ENCODE measurements at regions not wholly inside any gene's neighbourhood (a gene's known extent, or its start where the extent isn't known, plus 50 kb on each side); places are given as distances from the start of the nearest gene placed in this dataset.

DNA sequence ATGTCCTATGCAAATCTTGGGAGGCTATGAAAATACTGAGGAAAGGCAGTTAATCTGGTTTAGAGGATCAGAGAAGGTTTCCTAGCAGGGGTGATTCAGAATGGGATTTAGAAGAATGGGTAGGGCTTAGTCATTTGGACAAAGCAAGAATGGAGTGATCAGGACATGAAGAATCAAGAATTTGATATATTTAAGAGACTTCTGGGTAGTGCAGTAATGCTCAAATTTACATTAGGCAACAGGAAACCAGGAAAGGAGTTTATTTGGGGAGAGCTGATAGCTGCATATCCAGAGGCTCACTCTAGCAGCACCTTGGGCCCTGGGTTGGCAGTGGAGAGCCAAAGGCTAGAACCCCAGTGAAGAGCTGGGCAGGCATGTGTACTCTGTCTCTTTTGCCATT is 78.9 kb upstream of the PAPPA start (continued):
- TF ChIP-seq, protein P1, sequence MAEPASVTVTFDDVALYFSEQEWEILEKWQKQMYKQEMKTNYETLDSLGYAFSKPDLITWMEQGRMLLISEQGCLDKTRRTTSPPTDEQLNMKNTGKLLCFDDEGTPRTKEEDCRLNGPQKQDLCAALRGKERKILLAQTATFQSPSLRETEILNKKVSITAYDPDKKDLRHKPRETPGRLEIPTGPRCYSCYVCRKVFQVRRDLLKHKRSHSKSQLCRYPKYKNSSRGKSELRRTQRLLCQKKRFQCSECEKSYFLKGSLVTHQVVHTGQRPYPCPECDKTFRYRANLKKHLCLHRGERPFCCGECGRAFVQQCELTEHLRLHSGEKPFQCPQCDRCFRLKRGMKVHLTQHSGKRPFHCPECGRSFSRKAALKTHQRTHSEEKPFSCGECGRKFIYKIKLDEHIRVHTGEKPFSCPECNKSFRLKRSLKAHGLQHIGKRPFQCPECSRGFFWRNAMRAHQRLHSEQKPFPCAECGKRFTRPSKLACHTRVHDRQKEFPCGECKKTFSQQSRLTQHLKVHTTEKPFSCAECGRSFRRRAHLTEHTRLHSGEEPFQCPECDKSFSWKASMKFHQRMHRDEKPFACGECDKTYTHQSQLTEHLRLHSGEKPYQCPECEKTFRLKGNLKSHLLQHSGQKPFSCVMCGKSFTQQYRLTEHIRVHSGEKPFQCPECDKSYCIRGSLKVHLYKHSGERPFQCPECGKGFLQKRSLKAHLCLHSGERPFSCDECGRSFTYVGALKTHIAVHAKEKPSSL (CRISPR knock-in tag; conservative IDR thresholded peaks at IDR 0.05), result no peak
- TF ChIP-seq TP53 (CRISPR knock-in tag; IDR thresholded peaks at IDR 0.05), result no peak
- TF ChIP-seq, protein P2, sequence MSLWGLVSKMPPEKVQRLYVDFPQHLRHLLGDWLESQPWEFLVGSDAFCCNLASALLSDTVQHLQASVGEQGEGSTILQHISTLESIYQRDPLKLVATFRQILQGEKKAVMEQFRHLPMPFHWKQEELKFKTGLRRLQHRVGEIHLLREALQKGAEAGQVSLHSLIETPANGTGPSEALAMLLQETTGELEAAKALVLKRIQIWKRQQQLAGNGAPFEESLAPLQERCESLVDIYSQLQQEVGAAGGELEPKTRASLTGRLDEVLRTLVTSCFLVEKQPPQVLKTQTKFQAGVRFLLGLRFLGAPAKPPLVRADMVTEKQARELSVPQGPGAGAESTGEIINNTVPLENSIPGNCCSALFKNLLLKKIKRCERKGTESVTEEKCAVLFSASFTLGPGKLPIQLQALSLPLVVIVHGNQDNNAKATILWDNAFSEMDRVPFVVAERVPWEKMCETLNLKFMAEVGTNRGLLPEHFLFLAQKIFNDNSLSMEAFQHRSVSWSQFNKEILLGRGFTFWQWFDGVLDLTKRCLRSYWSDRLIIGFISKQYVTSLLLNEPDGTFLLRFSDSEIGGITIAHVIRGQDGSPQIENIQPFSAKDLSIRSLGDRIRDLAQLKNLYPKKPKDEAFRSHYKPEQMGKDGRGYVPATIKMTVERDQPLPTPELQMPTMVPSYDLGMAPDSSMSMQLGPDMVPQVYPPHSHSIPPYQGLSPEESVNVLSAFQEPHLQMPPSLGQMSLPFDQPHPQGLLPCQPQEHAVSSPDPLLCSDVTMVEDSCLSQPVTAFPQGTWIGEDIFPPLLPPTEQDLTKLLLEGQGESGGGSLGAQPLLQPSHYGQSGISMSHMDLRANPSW (CRISPR knock-in tag; conservative IDR thresholded peaks at IDR 0.05; ENCODE audit: low read depth), result no peak
- TF ChIP-seq TEAD4 (CRISPR knock-in tag; IDR thresholded peaks at IDR 0.05), result no peak
- TF ChIP-seq, protein P3, sequence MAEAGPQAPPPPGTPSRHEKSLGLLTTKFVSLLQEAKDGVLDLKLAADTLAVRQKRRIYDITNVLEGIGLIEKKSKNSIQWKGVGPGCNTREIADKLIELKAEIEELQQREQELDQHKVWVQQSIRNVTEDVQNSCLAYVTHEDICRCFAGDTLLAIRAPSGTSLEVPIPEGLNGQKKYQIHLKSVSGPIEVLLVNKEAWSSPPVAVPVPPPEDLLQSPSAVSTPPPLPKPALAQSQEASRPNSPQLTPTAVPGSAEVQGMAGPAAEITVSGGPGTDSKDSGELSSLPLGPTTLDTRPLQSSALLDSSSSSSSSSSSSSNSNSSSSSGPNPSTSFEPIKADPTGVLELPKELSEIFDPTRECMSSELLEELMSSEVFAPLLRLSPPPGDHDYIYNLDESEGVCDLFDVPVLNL (CRISPR knock-in tag; IDR thresholded peaks at IDR 0.05; ENCODE audit: borderline replicate concordance, low read depth), result no peak
- TF ChIP-seq NR1H2 (CRISPR knock-in tag; IDR thresholded peaks at IDR 0.05), result no peak
- no peak for TF ChIP-seq JUN (CRISPR knock-in tag; IDR thresholded peaks at IDR 0.05)
- TF ChIP-seq, protein P4, sequence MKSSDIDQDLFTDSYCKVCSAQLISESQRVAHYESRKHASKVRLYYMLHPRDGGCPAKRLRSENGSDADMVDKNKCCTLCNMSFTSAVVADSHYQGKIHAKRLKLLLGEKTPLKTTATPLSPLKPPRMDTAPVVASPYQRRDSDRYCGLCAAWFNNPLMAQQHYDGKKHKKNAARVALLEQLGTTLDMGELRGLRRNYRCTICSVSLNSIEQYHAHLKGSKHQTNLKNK (CRISPR knock-in tag; IDR thresholded peaks at IDR 0.05), result no peak
- TF ChIP-seq SP1 (CRISPR knock-in tag; conservative IDR thresholded peaks at IDR 0.05), result no peak
- TF ChIP-seq ZBTB21 (CRISPR knock-in tag; IDR thresholded peaks at IDR 0.05; ENCODE audit: borderline replicate concordance), result no peak
- no peak for TF ChIP-seq ZNF121 (CRISPR knock-in tag; IDR thresholded peaks at IDR 0.05)

DNA sequence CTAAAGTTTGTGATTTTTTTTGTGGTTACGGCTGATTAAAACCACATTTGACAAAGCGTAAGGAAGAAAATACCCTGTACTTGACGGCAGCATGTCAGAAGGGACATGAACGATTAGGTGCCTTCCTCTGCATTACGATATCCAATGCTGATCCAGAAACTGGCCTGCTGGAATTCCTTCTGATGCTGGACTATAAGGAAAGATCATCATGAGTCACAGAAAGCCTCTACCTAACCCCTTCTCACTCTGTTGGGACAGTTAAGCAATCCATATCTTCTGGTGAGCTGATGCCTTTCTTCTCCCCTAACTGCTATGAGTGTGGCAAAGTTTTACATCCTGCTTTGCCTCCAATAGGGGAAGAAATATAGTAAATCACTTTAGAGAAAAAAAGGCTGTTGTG is 78.4 kb upstream of the PAPPA start:
- TF ChIP-seq, protein P3 (CRISPR knock-in tag; IDR thresholded peaks at IDR 0.05; ENCODE audit: borderline replicate concordance, low read depth), result no peak
- TF ChIP-seq GABPB1 (CRISPR knock-in tag; IDR thresholded peaks at IDR 0.05) (no peak), ELF4 (CRISPR knock-in tag; IDR thresholded peaks at IDR 0.05; ENCODE audit: low read depth) (no peak), RORB (CRISPR knock-in tag; IDR thresholded peaks at IDR 0.05) (no peak), NFYB (CRISPR knock-in tag; conservative IDR thresholded peaks at IDR 0.05; ENCODE audit: low read depth) (no peak), ATF1 (CRISPR knock-in tag; IDR thresholded peaks at IDR 0.05) (no peak), GTF2I (CRISPR knock-in tag; conservative IDR thresholded peaks at IDR 0.05) (no peak), JUN (CRISPR knock-in tag; IDR thresholded peaks at IDR 0.05) (no peak)
- TF ChIP-seq, protein P5, sequence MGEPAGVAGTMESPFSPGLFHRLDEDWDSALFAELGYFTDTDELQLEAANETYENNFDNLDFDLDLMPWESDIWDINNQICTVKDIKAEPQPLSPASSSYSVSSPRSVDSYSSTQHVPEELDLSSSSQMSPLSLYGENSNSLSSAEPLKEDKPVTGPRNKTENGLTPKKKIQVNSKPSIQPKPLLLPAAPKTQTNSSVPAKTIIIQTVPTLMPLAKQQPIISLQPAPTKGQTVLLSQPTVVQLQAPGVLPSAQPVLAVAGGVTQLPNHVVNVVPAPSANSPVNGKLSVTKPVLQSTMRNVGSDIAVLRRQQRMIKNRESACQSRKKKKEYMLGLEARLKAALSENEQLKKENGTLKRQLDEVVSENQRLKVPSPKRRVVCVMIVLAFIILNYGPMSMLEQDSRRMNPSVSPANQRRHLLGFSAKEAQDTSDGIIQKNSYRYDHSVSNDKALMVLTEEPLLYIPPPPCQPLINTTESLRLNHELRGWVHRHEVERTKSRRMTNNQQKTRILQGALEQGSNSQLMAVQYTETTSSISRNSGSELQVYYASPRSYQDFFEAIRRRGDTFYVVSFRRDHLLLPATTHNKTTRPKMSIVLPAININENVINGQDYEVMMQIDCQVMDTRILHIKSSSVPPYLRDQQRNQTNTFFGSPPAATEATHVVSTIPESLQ (CRISPR knock-in tag; IDR thresholded peaks at IDR 0.05), result no peak
- TF ChIP-seq, protein P6, sequence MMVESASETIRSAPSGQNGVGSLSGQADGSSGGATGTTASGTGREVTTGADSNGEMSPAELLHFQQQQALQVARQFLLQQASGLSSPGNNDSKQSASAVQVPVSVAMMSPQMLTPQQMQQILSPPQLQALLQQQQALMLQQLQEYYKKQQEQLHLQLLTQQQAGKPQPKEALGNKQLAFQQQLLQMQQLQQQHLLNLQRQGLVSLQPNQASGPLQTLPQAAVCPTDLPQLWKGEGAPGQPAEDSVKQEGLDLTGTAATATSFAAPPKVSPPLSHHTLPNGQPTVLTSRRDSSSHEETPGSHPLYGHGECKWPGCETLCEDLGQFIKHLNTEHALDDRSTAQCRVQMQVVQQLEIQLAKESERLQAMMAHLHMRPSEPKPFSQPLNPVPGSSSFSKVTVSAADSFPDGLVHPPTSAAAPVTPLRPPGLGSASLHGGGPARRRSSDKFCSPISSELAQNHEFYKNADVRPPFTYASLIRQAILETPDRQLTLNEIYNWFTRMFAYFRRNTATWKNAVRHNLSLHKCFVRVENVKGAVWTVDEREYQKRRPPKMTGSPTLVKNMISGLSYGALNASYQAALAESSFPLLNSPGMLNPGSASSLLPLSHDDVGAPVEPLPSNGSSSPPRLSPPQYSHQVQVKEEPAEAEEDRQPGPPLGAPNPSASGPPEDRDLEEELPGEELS (CRISPR knock-in tag; IDR thresholded peaks at IDR 0.05), result no peak
- TF ChIP-seq, protein P1 (CRISPR knock-in tag; conservative IDR thresholded peaks at IDR 0.05), result no peak
- TF ChIP-seq, protein P7, sequence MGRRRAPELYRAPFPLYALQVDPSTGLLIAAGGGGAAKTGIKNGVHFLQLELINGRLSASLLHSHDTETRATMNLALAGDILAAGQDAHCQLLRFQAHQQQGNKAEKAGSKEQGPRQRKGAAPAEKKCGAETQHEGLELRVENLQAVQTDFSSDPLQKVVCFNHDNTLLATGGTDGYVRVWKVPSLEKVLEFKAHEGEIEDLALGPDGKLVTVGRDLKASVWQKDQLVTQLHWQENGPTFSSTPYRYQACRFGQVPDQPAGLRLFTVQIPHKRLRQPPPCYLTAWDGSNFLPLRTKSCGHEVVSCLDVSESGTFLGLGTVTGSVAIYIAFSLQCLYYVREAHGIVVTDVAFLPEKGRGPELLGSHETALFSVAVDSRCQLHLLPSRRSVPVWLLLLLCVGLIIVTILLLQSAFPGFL (CRISPR knock-in tag; IDR thresholded peaks at IDR 0.05; ENCODE audit: borderline replicate concordance), result no peak
- H3K36me3 Mint-ChIP-seq, result no peaks in the 10 kb centered on the region
- H3K4me1 Mint-ChIP-seq, result no peaks in the 10 kb centered on the region
- ChIA-PET POLR2A (no interaction called here), CTCF (no interaction called here)
- no peak overlapping the region for H3K27ac Mint-ChIP-seq
- no peak for ATAC-seq
- H3K4me3 Mint-ChIP-seq, result no peak overlapping the region
- DNase-seq (ENCODE audit: low spot score), result no peak
- H3K9me3 Mint-ChIP-seq, result no peaks in the 10 kb centered on the region
- H3K27me3 Mint-ChIP-seq (ENCODE audit: low read depth), result no peaks in the 10 kb centered on the region; the same call in 1 of the 2 replicates
